GM18873 (cell line): ENCODE measurements at regions not wholly inside any gene's neighbourhood (a gene's known extent, or its start where the extent isn't known, plus 50 kb on each side); places are given as distances from the start of the nearest gene placed in this dataset.

Source experiments
- ATAC-seq: cut with Tn5 transposase; IDR thresholded peaks from one replicate; pipeline ENCODE4 v1.9.1; 2021; ENCODE audit warnings: mild to moderate bottlenecking, moderate library complexity, moderate number of reproducible peaks; ENCODE audit not compliant: unreplicated experiment, low FRiP score

DNA sequence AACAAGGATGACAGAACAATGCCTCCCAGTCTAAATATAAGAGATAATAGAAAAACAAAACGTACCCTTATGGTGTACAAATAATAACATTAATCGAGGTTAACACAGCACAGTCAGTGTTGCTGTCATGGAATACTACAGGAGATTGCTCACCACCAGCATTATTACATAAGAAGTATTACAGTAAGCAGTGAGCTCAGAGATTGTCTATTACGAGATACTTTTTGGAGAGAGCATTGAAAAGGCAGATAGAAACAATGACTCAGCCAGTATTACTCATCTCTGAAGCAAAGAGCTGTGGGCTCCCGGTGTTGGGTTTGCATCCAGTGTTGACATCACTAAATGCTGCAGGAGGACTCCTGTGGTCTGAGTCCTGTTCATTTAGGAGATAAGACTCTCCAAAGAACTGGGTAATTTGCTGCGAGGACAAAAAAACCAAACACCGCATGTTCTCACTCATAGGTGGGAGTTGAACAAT, 191.9 kb upstream of the SEMA6A start:
- ATAC-seq = peak; percentile 51

DNA sequence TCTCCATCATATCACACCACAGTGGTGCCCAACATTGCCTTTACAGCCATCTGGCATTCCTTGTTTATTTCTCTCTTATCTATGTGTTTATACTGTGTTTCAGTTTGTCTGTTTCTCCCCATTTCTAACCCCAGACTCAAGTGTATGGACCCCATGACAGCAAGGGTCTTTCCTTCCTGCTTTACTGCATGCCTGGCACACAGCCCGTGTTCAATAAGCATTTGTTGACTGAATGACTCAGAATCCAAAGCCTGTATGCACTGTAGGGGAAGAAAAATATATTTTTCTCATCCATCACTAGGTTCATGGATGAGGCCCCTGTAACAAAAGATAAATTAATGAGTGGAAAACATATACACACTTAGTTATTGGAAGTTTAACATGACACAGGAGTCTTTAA, 190.8 kb upstream of the SEMA6A start:
- no peak for ATAC-seq

DNA sequence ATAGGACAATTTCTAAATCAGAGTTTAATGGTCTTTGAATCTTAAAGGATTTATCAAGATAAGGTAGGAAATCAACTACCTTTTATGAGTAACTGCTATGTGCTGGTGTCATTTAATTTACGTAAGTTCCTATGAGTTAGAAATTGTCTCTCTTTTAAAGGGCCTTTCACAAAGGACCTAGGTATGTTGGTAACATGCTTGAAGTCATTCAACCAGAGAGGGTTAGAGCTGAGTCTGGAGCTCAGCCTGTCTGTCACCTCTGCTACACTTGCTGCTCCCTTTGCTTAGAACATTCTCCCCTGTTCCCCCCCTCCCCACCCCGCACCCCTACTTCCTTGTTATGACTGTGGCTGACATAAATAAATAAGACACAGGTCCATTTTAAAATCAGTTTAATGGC, 190.3 kb upstream of the SEMA6A start:
- ATAC-seq = no peak

DNA sequence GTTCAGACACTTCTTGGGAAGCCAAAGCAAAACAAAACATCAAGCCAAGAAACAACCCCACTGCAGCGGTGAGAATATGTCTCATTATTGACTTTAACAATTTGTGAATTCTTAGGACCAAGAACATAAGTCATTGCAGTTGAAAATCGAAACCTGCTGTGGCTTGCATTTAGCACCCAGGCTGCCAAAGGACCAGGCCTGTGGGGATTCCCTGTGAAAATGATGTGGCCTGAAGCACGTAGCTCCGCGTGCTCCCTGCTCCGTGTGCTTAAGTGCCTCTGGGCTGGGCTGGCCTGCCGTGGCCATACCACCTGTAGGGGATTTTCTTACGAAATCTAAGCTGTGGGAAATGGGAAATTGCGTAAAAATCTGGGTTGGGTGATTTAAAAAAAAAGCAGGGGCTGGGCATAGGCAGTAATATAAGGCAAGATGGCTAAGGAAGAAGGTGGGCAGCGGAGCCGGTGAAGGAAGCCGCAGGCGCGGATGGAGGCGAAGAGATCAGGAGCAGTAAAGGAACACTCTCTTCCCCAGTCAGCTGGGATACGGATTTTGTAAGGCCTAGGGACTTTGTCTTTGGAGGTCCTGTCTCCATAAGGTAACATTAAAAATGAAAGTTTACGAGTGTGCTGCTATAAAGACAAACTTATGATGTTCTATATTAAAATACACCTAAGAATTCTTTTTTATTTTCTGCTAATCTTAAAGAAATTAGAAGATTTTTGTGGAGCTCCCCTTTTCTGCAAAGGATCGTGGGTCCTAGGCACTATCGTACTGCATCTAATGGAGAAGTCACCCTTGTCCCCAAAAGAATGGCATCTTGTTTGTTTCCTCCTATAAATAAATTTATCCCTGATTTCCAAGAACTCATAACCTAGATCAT, 189.6 kb upstream of the SEMA6A start:
- ATAC-seq = peak; percentile 77

DNA sequence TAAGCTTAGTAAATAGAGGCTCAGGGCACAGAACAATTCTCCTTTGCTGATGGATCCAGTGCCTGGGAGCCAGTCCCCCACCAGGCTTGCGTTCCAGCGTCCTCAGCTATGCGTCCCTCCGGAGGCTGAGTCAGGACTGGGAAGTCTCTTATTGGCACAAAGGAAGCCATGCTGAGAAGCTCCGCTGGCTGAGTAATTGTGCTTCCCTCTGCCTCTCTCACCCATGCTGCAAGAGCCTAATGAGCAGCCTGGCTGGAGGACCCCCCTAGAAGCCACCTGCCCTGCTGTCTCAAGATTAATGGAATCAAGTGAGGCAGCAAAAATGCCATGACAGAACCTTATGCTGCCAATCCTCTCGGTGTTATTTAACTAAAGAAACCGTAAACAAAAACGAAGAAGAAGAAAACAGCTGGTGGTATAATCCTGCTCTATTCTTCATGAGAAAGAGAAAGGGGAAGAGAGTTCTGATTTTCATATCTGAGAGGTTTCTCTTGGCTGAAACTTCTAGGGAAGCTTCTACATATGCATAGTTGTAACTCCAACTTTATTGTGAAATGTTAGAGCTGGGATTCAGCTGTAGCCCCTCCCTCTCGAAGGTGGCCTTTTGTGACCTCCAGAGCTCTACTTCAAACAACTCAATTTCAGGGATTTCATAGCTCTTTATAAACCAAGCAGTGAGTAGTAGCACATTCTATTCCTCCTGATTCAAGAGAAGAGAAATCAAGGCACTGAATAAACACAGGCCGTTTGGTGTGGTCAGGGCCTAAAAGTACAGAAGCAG, 185.4 kb upstream of the SEMA6A start:
- no peak for ATAC-seq

DNA sequence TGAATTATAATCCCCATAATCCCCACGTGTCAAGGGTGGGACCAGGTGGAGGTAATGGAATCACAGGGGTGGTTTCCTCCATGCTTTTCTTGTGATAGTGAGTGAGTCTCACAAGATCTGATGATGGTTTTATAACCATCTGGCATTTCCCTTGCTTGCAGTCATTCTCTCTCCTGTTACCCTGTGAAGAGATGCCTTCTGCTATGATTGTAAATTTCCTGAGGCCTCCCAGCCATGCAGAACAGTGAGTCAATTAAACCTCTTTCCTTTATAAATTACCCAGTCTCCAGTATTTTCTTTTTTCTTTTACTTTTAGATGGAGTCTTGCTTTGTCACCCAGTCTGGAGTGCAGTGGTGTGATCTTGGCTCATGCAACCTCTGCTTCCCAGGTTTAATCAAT, 182.7 kb upstream of the SEMA6A start:
- ATAC-seq = no peak

DNA sequence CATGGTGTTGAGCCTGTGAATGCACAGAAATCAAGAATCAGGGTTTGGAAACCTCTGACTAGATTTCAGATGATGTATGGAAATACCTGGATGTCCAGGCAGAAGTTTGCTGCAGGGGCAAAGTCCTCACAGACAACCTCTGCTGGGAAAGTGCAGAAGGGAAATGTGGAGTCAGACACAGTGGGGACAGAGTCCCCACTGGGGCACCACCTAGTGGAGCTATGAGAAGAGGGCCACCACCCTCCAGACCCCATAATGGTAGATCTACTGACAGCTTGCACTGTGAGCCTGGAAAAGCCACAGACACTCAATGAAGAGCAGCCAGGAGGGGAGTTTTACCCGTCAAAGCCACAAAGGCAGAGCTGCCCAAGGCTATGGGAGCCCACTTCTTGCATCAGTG, 181.9 kb upstream of the SEMA6A start:
- no peak for ATAC-seq

DNA sequence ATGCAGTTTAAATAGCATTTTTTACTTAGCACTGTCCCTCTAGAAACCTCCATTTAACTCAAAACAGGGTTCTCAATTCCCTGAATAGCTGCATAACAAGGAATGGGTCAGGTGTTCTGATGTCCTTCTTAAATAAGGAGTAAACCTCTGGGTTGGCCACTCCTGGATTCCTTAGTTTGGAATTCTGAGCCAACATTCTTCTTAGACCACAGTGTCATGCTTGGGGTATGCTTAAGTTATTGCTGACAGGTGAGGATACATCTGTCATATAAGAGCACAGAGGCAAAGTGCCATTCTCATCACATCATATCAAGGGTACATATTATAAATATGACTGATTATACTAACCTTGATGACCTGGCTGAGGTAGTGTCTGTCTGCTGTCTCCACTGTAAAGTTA, 179.9 kb upstream of the SEMA6A start:
- no peak for ATAC-seq

DNA sequence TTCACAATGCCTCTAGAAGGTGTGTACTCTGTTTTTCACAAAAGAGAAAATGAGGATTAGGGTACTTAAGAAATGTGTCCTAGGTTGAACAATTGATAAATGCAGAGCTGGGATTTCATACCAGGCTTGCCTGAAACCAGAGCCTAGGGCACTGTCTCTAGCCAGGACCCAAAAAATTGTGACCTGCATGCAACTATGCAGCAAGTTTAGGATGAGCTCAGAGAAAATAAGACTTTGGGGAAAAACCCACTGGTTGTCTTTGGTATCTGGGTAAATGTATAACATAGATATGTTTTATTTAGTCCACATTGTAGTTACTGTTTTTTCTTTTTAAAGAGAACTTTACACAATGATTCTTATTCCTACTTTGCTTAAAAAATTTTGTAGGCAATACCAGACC, 177.1 kb upstream of the SEMA6A start:
- no peak for ATAC-seq

DNA sequence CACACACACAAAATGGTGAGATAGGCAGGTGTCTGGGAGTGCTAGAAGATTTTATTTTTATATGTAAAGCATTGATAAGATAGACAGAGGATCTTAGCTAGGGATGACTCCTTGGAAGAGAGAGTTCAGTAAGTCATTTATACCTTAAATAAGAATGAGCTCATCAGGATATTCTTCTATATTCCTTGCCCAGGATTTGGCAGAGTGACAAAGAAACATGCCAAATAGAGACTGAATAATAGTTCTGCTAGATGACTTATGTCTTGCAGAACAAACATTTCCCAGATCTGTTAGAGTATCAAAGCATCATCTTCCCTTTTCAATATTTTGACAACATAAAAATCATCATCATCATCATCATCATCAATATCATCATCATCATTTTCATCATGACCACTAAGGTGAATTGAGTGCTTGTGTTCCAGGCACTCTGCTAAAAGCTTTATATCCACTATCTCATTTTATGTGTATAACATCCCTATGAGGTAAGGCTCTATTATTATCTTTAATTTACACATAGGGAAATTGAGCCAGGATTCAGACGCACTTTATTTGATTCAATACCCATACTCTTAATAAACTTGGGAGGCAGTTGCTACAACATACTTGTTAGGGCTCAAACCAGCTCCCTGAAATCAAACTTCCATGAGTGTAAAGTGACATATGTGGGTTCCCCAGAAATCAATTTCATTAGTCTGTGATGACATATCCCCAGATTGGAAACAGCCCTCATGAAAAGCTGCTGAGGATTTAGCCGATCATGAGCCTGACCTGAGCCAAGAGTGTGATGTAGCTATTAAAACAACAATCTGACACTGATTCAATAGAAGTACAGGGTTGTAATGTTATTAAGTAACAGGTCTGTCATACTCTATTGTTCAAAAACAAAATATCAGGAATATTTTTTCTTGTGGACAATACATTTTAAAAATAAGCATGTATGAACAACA, 176.3 kb upstream of the SEMA6A start:
- no peak for ATAC-seq

DNA sequence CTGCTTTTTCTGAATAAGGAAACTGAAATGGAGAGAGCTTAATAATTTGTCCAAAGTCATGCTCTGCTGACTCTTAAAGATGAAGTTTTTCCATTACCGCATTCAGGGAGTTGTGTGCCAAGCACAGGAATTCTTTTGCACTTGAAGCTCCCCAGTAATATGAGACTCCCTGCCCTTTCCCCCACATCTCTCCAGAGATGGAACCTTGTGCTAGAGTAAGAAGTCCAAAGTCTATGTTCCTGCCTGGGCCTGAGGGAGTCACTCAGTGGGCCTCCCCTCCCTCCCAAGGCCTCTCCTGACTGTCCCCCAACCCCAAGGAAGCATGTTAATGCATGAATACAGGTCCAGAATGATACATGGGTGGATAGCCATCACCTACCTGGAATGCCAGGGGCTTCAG, 173.3 kb upstream of the SEMA6A start:
- no peak for ATAC-seq

DNA sequence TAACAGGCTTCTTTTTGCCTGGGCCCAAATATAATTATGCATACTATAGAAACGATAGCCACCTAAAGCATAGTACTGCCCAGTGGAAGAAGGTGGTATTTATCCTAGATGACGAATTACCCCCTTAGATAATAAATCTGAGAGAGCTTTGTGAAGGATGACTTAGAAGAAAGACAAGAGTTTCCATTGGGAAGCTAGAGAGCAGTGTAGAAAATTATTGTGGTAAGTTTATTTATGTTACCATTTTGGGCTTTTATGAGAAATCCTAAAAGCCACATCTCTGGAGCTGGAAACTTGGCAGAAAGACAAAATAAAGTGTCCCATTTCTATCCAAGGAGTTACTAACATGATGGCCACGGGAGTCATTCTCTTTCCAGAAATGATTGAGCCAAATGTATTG, 172.0 kb upstream of the SEMA6A start:
- no peak for ATAC-seq

DNA sequence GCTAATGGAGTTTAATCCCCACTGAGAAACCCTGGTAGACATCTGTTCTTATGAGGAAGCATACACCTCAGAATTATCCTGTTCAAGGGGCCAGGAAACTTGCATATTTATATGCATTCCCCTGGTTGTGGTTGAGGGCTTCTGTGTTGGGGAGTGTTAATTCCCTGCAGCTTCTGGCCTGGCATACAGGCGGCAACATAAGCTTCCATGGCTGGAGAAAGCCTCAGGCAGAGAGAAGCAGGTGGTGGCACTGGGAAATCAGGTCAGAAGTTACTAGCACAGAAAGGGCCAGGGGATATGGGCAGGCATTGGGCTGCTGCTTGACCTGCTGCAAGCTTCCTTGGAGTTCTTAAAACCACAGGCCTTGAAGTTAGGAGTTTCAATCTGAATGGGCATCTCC, 166.1 kb upstream of the SEMA6A start:
- ATAC-seq = no peak

DNA sequence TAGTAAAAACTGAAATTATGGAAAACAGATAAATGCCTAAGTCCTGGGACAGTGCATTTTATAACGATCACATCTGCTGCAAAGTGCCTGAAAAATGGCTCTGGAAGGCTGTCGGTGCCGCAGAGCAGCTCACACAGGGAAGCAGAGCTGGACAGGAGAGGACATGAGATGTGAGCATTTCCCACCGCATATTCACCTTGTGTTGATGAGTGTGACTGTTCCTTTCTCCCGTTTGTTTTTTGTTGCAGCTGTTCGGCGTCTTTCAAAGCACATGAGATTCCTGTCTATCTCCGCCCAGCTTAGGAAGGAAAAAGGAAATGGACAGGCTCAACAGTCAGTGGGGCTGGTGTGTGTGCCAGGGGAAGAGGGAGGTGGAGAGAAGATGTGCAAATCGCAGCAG, 164.9 kb upstream of the SEMA6A start:
- ATAC-seq = no peak

DNA sequence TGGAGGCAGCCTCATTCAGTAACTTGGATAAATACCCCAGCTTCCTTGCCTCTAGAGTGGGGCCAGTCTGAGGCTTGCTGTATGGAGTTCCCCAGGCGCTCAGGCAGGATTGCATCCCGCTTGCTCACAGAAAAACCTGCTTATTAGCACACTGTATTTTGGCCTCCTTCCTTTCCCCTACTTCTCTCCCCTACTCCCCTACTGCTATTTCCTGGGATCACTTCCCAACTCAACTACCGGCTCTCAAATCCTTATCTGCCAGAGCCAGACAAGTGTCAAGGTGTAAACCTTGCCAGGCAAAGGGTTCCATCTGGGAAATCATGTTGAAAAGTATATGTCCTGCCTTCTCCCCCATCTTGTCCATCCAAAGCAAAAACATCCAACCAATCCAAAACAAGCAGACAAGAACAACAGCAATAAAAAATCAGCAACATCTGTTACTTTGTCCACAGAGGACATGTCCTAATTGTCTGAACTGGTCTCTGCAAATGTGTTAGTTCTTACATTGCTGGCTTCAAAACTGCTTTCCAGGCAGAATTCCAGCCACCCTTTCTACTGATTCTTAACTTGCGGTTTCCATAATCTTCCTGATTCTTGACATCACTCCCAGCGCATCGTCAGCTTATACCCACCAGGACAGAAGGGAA, 164.1 kb upstream of the SEMA6A start:
- ATAC-seq = no peak

DNA sequence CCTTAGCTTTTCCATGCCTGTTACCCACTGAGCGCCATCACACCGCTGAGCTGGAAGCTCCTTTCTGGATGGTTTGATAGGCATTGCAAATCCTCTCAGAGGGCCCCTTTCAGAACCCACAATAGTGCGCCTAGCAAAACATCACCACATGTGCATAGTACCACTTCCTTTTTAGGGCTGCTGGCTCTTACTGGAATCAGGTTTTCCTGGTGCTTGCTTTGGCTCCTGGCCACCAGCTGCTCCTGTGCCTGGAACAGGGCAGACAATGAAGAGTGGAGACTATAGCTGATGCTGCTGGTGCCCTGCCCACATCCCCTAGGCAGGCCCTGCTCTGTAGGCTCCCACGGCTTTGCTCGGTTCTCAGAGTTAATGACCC, 163.6 kb upstream of the SEMA6A start:
- no peak for ATAC-seq

DNA sequence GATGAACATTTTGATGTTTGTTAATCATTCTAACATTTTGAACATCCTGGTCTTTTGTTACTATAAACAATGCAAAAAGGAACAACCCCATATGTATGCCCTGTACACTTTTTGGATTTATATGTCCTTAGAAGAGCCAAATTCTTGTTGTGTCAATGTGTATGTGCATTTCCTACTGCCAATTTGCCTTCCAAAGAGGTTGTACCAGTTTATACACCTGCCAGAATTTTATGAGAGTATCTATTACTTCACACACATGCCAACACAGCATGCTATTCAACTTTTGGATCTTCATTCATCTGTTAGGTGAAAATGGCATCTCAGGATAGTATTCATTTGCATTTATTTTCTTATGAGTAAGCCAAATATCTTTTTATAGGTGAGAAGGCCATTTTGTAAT, 162.0 kb upstream of the SEMA6A start:
- no peak for ATAC-seq

DNA sequence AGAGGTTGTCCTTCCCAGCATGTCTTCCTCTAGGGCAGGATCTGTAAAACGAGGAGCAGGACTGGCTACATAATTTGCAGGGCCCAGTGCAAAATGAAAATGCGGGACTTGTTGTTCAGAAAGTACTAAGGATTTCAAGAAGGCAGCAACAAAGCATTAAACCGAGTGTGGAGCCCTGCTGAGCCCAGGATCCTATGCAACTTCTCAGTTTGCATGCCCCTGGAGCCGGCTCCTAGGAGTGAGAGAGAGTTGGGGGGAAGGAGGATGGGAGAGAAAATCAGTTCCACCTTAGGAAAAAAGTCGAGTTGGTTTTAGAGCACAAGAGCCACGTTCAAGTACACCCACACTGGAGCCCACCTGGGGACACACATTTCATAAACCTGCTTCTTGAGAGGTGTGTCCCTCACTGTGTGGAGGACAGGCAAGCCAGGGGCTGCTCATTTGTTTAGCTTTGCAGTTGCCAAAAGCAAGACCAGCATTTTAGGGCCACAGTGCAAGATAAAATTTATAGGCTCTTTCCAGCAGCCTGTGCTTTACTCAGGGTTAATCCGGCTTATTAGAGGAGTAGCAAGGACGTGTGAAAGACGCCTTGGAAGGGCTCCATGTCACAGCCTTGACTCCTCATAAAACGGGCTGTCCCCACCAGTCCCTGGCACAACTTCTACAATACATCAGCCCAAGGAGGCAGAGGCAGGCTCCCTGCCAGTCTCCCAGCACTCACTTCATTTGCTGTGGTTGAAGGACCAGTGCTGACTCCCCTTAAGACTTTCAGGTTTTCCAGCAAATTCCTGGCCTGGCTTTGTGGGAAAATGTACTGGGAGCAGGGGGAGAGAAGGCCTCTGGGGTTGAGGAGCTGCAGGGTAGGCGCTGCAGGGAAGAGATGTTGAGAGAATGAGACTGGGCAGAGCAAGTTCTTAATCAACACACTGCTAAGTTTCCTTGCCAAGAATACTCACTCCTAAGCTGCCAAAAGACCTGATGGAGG, 159.7 kb upstream of the SEMA6A start:
- no peak for ATAC-seq

DNA sequence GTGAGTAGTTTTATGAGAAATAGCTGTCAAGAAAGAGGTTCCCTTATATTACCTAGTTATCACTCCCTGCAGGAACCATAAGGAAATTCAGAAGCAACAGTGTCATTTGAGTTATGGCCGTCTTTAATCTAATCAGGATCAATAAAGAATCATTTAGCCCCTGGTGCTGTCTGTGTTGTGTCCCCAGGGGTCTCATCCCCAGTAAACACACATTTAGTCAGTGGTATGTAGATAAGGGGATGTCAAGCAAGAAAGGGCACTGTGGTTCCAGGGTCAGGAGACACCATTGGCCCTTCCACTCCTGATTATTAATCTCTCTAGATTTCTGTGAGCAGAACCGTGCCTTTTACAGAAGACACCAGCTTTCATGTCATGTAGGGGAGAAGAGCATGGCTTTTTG, 158.0 kb upstream of the SEMA6A start:
- ATAC-seq = no peak
